NB4 (cell line): ENCODE measurements at regions not wholly inside any gene's neighbourhood (a gene's known extent, or its start where the extent isn't known, plus 50 kb on each side); places are given as distances from the start of the nearest gene placed in this dataset.

Experiments used
- MYC ChIP-seq: IDR thresholded peaks from 2 replicates; pipeline ENCODE4 v1.6.1; 2011; ENCODE audit warnings: low read depth, low read length
- POLR2A ChIP-seq: IDR thresholded peaks from 2 replicates; pipeline ENCODE4 v1.6.1; 2011; ENCODE audit warnings: mild to moderate bottlenecking; ENCODE audit not compliant: insufficient read length; ENCODE audit errors: extremely low read depth
- TF ChIP-seq, protein P1 (sequence below): IDR thresholded peaks from one replicate; pipeline ENCODE4 v1.5.1; 2012; ENCODE audit warnings: low read depth, low read length

- TF ChIP-seq, protein P1, sequence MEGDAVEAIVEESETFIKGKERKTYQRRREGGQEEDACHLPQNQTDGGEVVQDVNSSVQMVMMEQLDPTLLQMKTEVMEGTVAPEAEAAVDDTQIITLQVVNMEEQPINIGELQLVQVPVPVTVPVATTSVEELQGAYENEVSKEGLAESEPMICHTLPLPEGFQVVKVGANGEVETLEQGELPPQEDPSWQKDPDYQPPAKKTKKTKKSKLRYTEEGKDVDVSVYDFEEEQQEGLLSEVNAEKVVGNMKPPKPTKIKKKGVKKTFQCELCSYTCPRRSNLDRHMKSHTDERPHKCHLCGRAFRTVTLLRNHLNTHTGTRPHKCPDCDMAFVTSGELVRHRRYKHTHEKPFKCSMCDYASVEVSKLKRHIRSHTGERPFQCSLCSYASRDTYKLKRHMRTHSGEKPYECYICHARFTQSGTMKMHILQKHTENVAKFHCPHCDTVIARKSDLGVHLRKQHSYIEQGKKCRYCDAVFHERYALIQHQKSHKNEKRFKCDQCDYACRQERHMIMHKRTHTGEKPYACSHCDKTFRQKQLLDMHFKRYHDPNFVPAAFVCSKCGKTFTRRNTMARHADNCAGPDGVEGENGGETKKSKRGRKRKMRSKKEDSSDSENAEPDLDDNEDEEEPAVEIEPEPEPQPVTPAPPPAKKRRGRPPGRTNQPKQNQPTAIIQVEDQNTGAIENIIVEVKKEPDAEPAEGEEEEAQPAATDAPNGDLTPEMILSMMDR: no peak
- no peak for TF ChIP-seq POLR2A
- no peak for TF ChIP-seq MYC
Measured at GRCh38 chr6:56297022-56297989, 49.9 kb upstream of the COL21A1 start.
